ELF-1 (cell line): ENCODE measurements at regions not wholly inside any gene's neighbourhood (a gene's known extent, or its start where the extent isn't known, plus 50 kb on each side); places are given as distances from the start of the nearest gene placed in this dataset.

Experiments used
- DNase-seq: peaks from one replicate; pipeline ENCODE4 v3.0.0-alpha.2; 2016; ENCODE audit warnings: low read depth, low spot score

- no peak for DNase-seq
Measured at GRCh38 chr12:97923546-97923945, 460.9 kb downstream of the RMST start.

DNA sequence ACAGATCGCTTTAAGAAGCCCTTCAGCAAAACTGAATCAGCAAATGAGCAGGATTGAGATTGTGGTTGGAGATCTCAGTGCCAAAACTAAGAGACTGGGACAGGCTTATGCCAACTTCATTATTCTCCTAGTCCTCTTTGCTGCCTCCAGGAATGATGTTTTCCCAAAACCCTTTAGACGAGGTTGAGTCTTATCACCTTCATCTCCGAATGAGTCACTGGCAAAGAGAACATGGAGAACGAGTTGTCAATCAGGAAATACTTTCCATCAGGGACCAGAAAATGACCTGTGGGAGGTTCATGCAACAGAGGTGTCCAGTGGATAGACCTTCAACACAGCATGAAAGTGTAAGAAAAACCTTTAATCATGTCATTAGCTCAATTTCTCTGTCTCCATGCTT is 461.5 kb downstream of the RMST start:
- DNase-seq = no peak

- peak; percentile 15 for DNase-seq
Measured at GRCh38 chr12:97927977-97928376, 465.4 kb downstream of the RMST start.

DNA sequence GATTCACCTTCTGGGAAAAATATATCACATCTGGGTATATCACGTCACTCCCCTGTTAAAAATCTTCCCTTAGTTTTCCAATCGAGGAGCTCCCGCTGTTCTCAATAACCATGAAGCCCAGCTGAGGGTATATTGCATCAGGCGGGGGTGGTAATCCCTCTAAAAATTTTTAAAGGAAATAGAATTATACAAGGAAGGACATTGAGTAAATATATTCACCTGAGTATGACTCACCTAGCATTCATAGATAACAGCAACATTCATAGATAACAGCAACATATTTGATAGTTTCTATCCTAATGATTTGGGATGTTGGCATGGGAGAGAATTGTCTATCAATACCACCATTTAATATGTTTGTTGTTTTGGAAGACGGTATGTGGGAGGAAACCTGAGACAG is 473.6 kb downstream of the RMST start:
- no peak for DNase-seq

GRCh38 chr12:97938031-97938430 is 475.4 kb downstream of the RMST start:
- no peak for DNase-seq

- DNase-seq = no peak
Measured at GRCh38 chr12:97939156-97939555, 476.6 kb downstream of the RMST start.

DNA sequence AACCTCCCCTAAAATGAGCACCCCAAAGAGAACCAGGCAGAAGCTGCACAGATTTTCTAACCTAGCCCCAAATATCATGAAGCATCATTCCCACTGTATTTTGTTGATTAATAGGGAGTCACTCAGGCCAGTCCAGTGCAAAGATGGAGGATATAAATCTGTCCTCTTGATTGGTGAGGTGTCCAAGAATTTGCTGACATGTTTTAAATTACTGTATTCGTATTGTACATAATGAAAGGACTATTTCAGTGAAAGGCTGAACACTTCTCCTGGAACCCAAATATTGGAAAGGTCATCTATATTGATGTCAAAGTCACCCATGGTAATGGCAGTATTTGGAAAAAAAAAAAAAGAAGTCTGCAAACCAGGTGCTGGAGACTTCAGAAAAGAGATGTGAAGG is 477.5 kb downstream of the RMST start:
- no peak for DNase-seq

GRCh38 chr12:97940629-97941028 is 478.0 kb downstream of the RMST start:
- DNase-seq = peak; percentile 14

GRCh38 chr12:97941686-97942354 is 479.2 kb downstream of the RMST start:
- no peak for DNase-seq

- DNase-seq = no peak
Measured at GRCh38 chr12:97943359-97943758, 480.8 kb downstream of the RMST start.

- DNase-seq = no peak
Measured at GRCh38 chr12:97944576-97944975, 482.0 kb downstream of the RMST start.

DNA sequence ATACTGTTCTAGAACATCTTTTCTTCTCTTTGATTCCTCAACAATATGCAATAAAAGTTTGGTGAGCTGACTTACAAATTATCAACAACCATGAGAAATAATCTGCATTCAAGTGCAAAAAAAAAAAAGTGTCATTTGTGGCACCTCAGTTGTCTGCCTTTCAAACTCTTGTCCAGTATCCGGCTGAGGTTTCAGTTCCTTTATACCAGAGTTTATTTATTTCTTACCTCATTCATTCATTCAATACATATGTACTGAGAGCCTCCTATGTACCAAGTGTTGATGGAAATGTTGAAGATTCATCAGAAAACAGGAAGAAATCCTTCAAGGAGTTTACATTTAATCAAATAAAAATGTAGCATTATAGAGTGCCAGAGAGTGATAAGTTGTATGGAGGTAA is 484.1 kb downstream of the RMST start:
- no peak for DNase-seq

DNA sequence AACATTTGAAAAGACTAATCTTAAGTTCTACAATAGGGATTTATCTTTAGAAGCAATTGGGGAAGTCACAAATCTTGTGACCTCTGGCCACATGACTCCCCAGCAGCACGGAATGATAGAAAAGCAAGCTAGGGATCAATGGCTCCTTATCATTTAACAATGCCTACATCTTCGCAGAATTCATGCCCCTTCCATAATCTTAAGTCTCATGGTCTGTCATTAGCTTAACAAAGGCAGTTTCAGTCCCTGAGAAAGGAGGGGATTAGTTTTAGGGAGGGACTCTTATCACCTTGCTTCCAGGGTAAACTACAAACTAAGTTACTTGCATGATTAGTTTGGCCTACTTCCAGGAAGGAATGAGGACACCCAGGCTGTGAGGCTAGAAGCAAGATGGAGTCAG is 486.0 kb downstream of the RMST start:
- no peak for DNase-seq

DNA sequence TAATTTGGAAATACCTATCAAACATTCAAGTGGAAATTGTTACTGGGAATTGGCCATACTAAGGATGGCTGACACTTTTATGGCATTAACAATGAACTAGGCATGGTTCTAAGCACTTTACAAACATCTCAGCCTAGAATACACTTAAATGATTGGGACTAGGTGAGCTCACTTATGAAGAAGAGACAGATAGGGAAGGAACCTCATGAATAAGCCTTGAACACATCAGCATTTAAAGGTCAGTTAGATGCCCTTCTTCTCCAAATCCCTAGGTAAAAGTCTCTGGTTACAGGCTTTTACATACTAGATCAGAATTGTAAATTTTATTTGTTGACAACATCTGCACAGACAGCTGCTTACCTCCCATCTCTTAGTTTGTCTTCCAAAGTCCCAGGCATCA is 488.6 kb downstream of the RMST start:
- DNase-seq = no peak

- no peak for DNase-seq
Measured at GRCh38 chr12:97951717-97952116, 489.1 kb downstream of the RMST start.

- DNase-seq = no peak
Measured at GRCh38 chr12:97957109-97957508, 494.5 kb downstream of the RMST start.

DNA sequence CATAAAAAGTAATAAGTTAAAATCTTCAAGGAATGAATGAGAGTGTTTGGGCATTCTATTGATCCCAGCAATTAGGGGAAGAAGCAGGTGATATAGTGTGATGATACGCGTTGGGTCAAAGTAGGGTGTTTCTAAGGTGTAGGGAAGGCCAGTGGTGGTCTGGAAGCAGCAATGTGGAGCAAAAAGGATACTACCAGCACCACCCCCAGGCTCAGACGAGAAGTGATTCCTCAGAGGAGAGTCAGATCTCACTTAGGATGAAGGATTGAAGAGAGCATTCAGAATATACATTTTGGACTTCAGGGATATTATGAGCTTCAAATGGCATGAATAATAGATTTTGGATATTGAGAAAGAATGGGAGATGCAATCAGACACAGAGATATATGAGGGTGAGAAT is 497.6 kb downstream of the RMST start:
- no peak for DNase-seq

DNA sequence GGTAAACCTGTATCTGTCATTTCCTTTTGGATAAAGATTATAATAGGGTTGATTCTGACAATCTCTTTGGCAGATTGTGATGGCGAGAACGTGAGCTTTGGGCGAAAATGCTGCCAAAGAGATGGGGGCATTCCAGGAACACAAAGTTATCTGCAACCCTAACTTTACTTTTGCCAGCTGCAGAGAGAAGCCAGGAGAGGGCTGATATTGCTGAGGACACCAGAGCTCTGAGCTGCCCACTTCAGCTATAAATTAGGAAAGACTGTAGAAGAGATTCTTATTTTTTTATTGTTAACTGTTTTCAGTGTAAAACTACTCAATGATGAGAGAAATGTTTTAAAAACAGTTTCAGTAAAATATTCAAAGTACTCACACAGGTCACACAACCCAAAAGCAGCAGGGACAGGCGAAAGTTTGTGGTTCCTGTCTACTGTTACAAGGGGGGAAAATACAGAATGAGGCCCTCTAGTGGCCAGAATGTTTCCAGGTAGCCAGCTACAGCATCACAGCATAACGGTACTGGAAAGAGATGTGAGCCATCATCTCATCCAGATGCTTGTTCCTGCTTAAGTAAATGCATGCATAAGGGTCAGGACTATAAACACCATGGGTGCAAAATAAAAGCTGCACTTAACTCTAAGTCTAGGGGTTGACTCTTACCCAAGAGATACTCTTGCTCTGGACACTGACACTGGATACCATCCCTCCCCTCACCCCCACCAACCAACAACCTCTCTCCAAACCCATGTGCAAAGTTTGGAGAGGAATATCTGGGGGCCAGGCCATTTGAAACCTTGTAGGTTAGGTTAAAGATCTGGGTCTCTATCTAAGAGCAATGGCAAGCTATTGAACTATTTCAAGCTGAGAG is 498.4 kb downstream of the RMST start:
- DNase-seq = peak; percentile 61

DNA sequence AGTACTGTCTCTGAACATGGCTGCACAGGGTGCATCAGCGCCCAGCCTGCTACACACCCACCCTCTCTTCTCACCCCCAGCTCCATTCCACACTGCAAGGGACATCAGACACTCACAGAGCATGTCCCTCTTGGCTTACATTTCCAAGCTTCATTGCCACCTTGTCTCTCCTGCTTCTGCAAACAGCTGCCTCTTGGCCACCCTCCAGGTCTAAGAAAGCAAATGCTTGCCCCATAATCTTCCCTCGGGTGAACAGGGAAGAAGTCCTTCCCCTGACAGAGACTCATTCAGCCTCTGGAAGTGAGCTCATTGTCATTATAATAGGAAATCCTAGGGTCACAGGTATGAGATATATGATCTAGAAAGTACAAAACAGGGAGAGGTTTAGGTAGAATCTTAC is 505.2 kb downstream of the RMST start:
- DNase-seq = no peak

- no peak for DNase-seq
Measured at GRCh38 chr12:97968641-97969197, 506.1 kb downstream of the RMST start.

DNA sequence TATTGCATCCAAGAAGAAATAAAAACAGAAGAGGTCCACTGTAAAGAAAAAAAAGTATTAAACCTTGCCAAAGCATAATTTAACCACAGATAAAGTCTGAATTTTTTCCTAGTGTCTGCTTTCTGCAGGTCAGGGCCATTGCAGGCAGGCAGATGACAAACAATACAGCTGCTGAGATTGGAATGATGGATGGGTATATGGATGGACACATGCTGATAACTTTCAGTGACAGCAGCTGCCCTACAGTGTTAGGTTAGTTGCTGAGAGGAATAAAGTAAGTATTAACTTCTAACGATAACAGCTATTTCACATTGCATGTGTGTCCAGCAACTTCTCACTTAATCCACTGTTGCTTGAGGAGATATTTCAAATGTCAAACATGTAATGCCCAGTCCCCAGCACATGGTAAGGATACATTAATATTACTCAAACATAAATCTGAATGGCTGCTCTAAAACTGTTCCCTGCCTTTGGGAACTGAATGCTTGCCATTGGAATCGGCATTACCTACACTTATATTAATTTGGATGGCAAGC is 515.3 kb downstream of the RMST start:
- DNase-seq = no peak

GRCh38 chr12:97982684-97983083 is 520.1 kb downstream of the RMST start:
- no peak for DNase-seq

DNA sequence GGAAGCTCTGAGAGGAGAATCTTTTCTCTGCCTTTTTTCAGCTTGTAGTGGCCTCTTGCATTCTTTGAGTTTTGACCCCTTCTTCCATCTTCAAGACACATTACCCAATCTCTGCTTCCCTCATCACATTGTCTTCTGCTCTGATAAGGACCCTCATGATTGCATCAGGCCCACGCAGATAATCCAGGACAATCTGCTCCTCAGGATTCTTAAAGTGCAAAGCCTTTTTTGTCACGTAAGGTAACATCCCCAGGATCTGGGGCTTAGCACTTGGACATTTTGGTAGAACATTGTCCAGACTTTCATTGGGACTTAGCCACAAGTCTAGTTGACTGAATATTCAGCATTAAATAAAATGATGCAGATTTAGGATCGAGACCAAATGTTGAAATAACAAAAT is 521.2 kb downstream of the RMST start:
- DNase-seq = no peak
